H54 (cell line): ENCODE measurements at regions not wholly inside any gene's neighbourhood (a gene's known extent, or its start where the extent isn't known, plus 50 kb on each side); places are given as distances from the start of the nearest gene placed in this dataset.

Source experiments
- DNase-seq: peaks from one replicate; pipeline ENCODE4 v3.0.0; 2011; ENCODE audit warnings: low spot score, mixed read lengths; ENCODE audit not compliant: insufficient read length
- FAIRE-seq: peaks from 3 replicates; lab custom pipeline; 2011; peaks lifted over from hg19 to GRCh38; lab: Jason Lieb, UNC
- POLR2A ChIP-seq: IDR thresholded peaks from 2 replicates; pipeline ENCODE4 v1.6.1; 2011; ENCODE audit warnings: low read depth, mild to moderate bottlenecking, low read length

- FAIRE-seq: no peak
- DNase-seq: no peak
- no peak for TF ChIP-seq POLR2A
Measured at GRCh38 chr15:38144921-38145320, 107.7 kb upstream of the SPRED1 start.

GRCh38 chr15:38145651-38146111 lies 107.0 kb upstream of the SPRED1 start:
- TF ChIP-seq POLR2A: no peak
- no peak for FAIRE-seq
- no peak for DNase-seq

GRCh38 chr15:38147246-38147645 lies 105.4 kb upstream of the SPRED1 start:
- FAIRE-seq: no peak

GRCh38 chr15:38148471-38148870 lies 104.2 kb upstream of the SPRED1 start:
- TF ChIP-seq POLR2A: no peak
- FAIRE-seq (no peak), DNase-seq (no peak)

More at GRCh38 chr15:38147246-38147645, 105.4 kb upstream of the SPRED1 start:
- DNase-seq: no peak
- TF ChIP-seq POLR2A: no peak

GRCh38 chr15:38149315-38149714 lies 103.3 kb upstream of the SPRED1 start:
- FAIRE-seq (no peak), DNase-seq (no peak)
- no peak for TF ChIP-seq POLR2A

GRCh38 chr15:38150148-38150547 lies 102.5 kb upstream of the SPRED1 start:
- FAIRE-seq: no peak
- no peak for TF ChIP-seq POLR2A

GRCh38 chr15:38150794-38151193 lies 101.8 kb upstream of the SPRED1 start:
- no peak for FAIRE-seq
- DNase-seq: no peak
- no peak for TF ChIP-seq POLR2A

More at GRCh38 chr15:38150148-38150547, 102.5 kb upstream of the SPRED1 start:
- DNase-seq: no peak

- FAIRE-seq (no peak), DNase-seq (no peak)
Measured at GRCh38 chr15:38153781-38154180, 98.9 kb upstream of the SPRED1 start.

GRCh38 chr15:38154255-38154654 lies 98.4 kb upstream of the SPRED1 start:
- no peak for TF ChIP-seq POLR2A
- FAIRE-seq (no peak), DNase-seq (no peak)

More at GRCh38 chr15:38153781-38154180, 98.9 kb upstream of the SPRED1 start:
- TF ChIP-seq POLR2A: no peak

GRCh38 chr15:38154837-38155236 lies 97.8 kb upstream of the SPRED1 start:
- DNase-seq: no peak
- no peak for TF ChIP-seq POLR2A
- no peak for FAIRE-seq

GRCh38 chr15:38163658-38164057 lies 89.0 kb upstream of the SPRED1 start:
- no peak for DNase-seq
- TF ChIP-seq POLR2A: no peak
- no peak for FAIRE-seq

GRCh38 chr15:38164061-38164460 lies 88.6 kb upstream of the SPRED1 start:
- no peak for TF ChIP-seq POLR2A
- FAIRE-seq: no peak
- DNase-seq: no peak

GRCh38 chr15:38164507-38164906 lies 88.1 kb upstream of the SPRED1 start:
- no peak for FAIRE-seq
- no peak for TF ChIP-seq POLR2A
- DNase-seq: no peak

GRCh38 chr15:38168467-38169070 lies 84.1 kb upstream of the SPRED1 start:
- FAIRE-seq: no peak
- DNase-seq: no peak
- no peak for TF ChIP-seq POLR2A

- TF ChIP-seq POLR2A: no peak
- no peak for DNase-seq
- no peak for FAIRE-seq
Measured at GRCh38 chr15:38171973-38172372, 80.7 kb upstream of the SPRED1 start.
